ENCODE measurements at regions not wholly inside any gene's neighbourhood (a gene's known extent, or its start where the extent isn't known, plus 50 kb on each side); places are given as distances from the start of the nearest gene placed in this dataset.

GRCh38 chr4:23348789-23349498, 540.9 kb downstream of the PPARGC1A start:
- H3K4me1 Mint-ChIP-seq (ENCODE audit: insufficient read depth, unreplicated experiment) = no peaks in the 10 kb centered on the region
- intact Hi-C loops (cut with micrococcal nuclease) = no loop called here
- CTCF ChIA-PET = no interaction called here
- no peak overlapping the region for H3K4me3 Mint-ChIP-seq (ENCODE audit: unreplicated experiment)
- H3K27ac Mint-ChIP-seq (ENCODE audit: low read depth, unreplicated experiment) = no peak overlapping the region
- POLR2A ChIA-PET = interaction anchor here (0.6 kb wide), 1 partner anchor 60 kb away, joined by 3 read pairs; no protein-coding TSS in a partner anchor
- no peaks in the 10 kb centered on the region for H3K36me3 Mint-ChIP-seq (ENCODE audit: insufficient read depth, unreplicated experiment)
- H3K27me3 Mint-ChIP-seq (ENCODE audit: insufficient read depth, unreplicated experiment) = no peaks in the 10 kb centered on the region
- no peak for TF ChIP-seq CTCF (IDR thresholded peaks at IDR 0.05; ENCODE audit: unreplicated experiment)
- no TSS peak for BruUV-seq (replicated peaks)
- DNase-seq (ENCODE audit: unreplicated experiment) = no peak
- H3K9me3 Mint-ChIP-seq (ENCODE audit: unreplicated experiment) = no peaks in the 10 kb centered on the region

GRCh38 chr4:23337292-23337691, 552.6 kb downstream of the PPARGC1A start:
- ChIA-PET CTCF (interaction anchor here (0.6 kb wide), 1 partner anchor 498 kb away, joined by 3 read pairs; no protein-coding TSS in a partner anchor), POLR2A (no interaction called here)
- BruUV-seq (replicated peaks) = no TSS peak
- peaks cover 18% of the 10 kb centered on the region for H3K4me1 Mint-ChIP-seq (ENCODE audit: insufficient read depth, unreplicated experiment)
- H3K4me3 Mint-ChIP-seq (ENCODE audit: unreplicated experiment) = no peak overlapping the region
- intact Hi-C loops (cut with micrococcal nuclease) = loop anchor here (10.0 kb wide), 1 partner anchor 202 kb away; no protein-coding TSS in a partner anchor
- no peaks in the 10 kb centered on the region for H3K27me3 Mint-ChIP-seq (ENCODE audit: insufficient read depth, unreplicated experiment)
- no peaks in the 10 kb centered on the region for H3K36me3 Mint-ChIP-seq (ENCODE audit: insufficient read depth, unreplicated experiment)
- H3K9me3 Mint-ChIP-seq (ENCODE audit: unreplicated experiment) = no peaks in the 10 kb centered on the region
- DNase-seq (ENCODE audit: unreplicated experiment) = peak; percentile 35
- peak; percentile 28 for TF ChIP-seq CTCF (IDR thresholded peaks at IDR 0.05; ENCODE audit: unreplicated experiment)
- no peak overlapping the region for H3K27ac Mint-ChIP-seq (ENCODE audit: low read depth, unreplicated experiment)

DNA sequence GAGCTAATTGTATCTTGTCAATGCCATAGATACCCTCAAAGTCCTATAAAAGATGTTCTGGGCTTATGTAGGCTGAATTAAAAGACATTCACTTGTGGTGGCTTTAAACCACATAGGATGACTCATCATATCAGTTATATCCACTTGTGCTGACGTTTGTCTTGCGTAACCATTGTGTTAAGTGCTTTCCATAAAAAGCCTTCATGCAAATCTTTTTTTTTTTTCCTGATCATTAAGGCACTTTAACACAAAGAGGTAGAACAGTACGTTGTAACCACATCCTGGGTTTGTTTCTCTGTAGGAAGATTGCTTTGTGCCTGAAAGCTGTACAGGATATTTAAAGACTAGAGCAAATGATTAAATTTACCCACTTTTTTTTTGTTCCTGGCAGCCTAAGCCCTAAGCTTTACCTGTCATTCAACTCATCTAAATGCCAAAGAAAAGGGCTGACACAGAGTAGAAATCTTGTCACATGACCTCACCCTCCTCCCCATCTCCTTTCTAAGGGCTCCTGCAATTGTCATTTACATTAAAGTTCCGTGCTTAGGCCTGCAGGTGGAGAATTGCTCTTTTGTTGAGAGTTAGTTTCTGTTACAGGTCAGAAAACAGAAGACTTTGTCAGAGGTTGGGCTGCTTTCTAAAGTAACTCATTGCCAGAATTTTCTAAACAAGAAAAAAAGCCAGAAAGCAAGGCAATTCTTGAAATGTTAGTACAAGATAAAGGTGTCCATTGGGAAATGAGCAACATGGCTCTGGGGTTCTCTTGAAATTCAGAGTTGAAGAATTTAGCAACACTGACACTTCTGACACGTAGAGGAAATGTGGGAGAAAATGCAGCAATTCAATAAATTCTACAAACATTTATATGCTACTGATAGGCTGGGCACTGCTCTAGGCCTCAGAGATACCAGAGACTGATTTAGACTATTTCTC, 555.6 kb downstream of the PPARGC1A start:
- intact Hi-C loops (cut with micrococcal nuclease) = loop anchor here (10.0 kb wide), 1 partner anchor 199 kb away; no protein-coding TSS in a partner anchor
- Mint-ChIP-seq H3K27ac (ENCODE audit: low read depth, unreplicated experiment) (peak overlapping the region; percentile 77), H3K9me3 (ENCODE audit: unreplicated experiment) (no peaks in the 10 kb centered on the region), H3K27me3 (ENCODE audit: insufficient read depth, unreplicated experiment) (no peaks in the 10 kb centered on the region), H3K4me1 (ENCODE audit: insufficient read depth, unreplicated experiment) (peaks cover 18% of the 10 kb centered on the region), H3K36me3 (ENCODE audit: insufficient read depth, unreplicated experiment) (no peaks in the 10 kb centered on the region), H3K4me3 (ENCODE audit: unreplicated experiment) (no peak overlapping the region)
- POLR2A ChIA-PET = interaction anchor here (0.6 to 1.4 kb wide), 3 partner anchors 44 to 1247 kb away, joined by 3 to 5 read pairs (median 3); no protein-coding TSS in a partner anchor
- no TSS peak for BruUV-seq (replicated peaks)
- CTCF ChIA-PET = interaction anchor here (0.7 kb wide), 1 partner anchor 413 kb away, joined by 3 read pairs; no protein-coding TSS in a partner anchor
- DNase-seq (ENCODE audit: unreplicated experiment) = peak; percentile 95
- no peak for TF ChIP-seq CTCF (IDR thresholded peaks at IDR 0.05; ENCODE audit: unreplicated experiment)

GRCh38 chr4:23333556-23333945, 556.3 kb downstream of the PPARGC1A start:
- Mint-ChIP-seq H3K9me3 (ENCODE audit: unreplicated experiment) (no peaks in the 10 kb centered on the region), H3K36me3 (ENCODE audit: insufficient read depth, unreplicated experiment) (no peaks in the 10 kb centered on the region), H3K4me1 (ENCODE audit: insufficient read depth, unreplicated experiment) (peaks cover 18% of the 10 kb centered on the region), H3K27me3 (ENCODE audit: insufficient read depth, unreplicated experiment) (no peaks in the 10 kb centered on the region), H3K4me3 (ENCODE audit: unreplicated experiment) (no peak overlapping the region), H3K27ac (ENCODE audit: low read depth, unreplicated experiment) (peak overlapping the region; percentile 77)
- no peak for TF ChIP-seq CTCF (IDR thresholded peaks at IDR 0.05; ENCODE audit: unreplicated experiment)
- intact Hi-C loops (cut with micrococcal nuclease) = loop anchor here (10.0 kb wide), 1 partner anchor 199 kb away; no protein-coding TSS in a partner anchor
- BruUV-seq (replicated peaks) = no TSS peak
- POLR2A ChIA-PET = interaction anchor here (0.6 to 1.4 kb wide), 3 partner anchors 45 to 1248 kb away, joined by 3 to 5 read pairs (median 3); no protein-coding TSS in a partner anchor
- peak; percentile 65 for DNase-seq (ENCODE audit: unreplicated experiment)
- CTCF ChIA-PET = no interaction called here
